ENCODE measurements at regions not wholly inside any gene's neighbourhood (a gene's known extent, or its start where the extent isn't known, plus 50 kb on each side); places are given as distances from the start of the nearest gene placed in this dataset.

DNA sequence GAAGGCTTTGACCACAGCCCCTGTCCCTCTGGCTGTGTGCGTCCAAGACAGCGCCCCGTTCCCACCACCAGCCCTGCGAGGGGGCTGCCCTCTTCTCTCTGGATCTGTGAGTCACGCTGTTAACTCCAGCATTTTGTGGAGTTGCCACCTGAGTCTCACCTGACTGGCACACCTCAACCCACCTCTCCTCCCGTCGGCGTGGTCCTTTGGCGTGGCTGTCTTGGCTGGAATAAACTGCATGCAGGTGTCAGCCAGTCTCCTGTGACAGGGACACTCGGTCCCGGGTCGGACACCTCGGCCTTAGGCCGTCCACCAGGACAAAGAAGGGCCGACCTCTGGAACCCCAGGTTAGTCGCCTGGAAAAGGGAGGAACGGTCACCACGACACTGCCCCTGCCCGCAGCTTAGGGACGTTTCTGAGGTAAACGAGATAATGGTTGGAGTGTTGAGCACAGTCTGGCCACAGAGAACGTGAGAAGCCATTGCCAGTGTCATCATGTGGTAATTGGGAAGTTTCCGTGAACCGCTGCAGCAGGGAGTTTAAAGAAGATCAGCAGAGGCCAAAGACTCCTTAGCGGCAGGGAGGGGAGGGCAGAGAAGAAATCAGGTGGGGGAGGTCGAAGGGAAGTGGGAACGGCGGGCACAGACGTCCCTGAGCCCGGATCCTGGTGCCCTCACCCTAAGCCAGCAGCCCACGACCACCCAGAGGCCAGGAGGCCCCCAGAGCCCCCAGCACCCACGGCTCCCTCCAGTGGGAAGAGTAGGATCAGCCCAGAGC is 73.6 kb upstream of the FAM20C start:
- Histone ChIP-seq H3K36me3 (ENCODE audit: control insufficient read depth, insufficient read depth, low read length) (no peaks in the 10 kb centered on the region), H3K4me3 (ENCODE audit: low read depth, low read length) (no peak overlapping the region), H3K27me3 (ENCODE audit: control insufficient read depth, insufficient read depth, low read length) (no peaks in the 10 kb centered on the region)
- no peak for DNase-seq (ENCODE audit: low read depth)
- TF ChIP-seq, protein P1, sequence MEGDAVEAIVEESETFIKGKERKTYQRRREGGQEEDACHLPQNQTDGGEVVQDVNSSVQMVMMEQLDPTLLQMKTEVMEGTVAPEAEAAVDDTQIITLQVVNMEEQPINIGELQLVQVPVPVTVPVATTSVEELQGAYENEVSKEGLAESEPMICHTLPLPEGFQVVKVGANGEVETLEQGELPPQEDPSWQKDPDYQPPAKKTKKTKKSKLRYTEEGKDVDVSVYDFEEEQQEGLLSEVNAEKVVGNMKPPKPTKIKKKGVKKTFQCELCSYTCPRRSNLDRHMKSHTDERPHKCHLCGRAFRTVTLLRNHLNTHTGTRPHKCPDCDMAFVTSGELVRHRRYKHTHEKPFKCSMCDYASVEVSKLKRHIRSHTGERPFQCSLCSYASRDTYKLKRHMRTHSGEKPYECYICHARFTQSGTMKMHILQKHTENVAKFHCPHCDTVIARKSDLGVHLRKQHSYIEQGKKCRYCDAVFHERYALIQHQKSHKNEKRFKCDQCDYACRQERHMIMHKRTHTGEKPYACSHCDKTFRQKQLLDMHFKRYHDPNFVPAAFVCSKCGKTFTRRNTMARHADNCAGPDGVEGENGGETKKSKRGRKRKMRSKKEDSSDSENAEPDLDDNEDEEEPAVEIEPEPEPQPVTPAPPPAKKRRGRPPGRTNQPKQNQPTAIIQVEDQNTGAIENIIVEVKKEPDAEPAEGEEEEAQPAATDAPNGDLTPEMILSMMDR (IDR thresholded peaks at IDR 0.05; ENCODE audit: insufficient read depth, low read length, poor library complexity, severe bottlenecking) = peak; percentile 2

GRCh38 chr7:119392-120163 is 72.8 kb upstream of the FAM20C start:
- Histone ChIP-seq H3K4me3 (ENCODE audit: low read depth, low read length) (no peak overlapping the region), H3K27me3 (ENCODE audit: control insufficient read depth, insufficient read depth, low read length) (no peaks in the 10 kb centered on the region), H3K36me3 (ENCODE audit: control insufficient read depth, insufficient read depth, low read length) (no peaks in the 10 kb centered on the region)
- DNase-seq (ENCODE audit: low read depth) = no peak
- TF ChIP-seq, protein P1 (IDR thresholded peaks at IDR 0.05; ENCODE audit: insufficient read depth, low read length, poor library complexity, severe bottlenecking) = no peak

DNA sequence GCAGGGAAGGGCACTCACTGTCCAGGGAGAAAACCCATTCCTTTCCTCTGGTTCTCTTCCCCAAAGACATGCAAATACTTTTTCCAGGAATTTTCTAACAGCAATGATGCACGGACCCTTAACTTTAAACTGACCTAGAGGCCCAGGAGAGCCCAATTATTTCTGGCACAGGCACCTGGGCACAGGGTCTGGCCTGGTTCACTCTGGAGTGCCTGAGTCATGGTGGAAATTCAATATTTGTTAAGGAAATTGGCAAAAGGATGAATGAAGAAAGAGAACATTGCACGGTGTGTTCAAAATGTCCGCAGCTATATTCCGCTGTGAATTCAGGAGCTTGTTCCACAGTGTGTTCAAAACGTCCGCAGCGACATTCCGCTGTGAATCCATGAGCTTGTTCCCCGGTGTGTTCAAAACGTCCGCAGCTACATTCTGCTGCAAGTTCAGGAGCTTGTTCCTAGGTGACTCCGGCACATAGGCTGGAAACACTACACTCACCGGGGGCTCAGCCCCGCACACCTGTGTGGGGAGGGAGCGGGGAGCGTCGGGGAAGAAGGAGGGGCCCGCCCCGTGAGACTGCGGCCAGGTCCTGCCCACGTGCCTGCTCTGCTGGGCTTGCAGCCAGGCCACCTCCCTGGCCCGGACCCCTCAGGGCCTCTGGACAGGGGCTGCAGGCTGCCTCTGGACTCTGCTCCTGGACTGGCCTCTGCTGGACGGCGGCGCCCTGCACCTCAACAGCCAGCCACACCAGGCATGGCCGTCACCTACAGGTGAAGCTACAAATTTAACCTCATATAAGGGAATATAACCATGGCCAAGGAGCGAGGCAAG is 72.0 kb upstream of the FAM20C start:
- TF ChIP-seq, protein P1 (IDR thresholded peaks at IDR 0.05; ENCODE audit: insufficient read depth, low read length, poor library complexity, severe bottlenecking) = no peak

DNA sequence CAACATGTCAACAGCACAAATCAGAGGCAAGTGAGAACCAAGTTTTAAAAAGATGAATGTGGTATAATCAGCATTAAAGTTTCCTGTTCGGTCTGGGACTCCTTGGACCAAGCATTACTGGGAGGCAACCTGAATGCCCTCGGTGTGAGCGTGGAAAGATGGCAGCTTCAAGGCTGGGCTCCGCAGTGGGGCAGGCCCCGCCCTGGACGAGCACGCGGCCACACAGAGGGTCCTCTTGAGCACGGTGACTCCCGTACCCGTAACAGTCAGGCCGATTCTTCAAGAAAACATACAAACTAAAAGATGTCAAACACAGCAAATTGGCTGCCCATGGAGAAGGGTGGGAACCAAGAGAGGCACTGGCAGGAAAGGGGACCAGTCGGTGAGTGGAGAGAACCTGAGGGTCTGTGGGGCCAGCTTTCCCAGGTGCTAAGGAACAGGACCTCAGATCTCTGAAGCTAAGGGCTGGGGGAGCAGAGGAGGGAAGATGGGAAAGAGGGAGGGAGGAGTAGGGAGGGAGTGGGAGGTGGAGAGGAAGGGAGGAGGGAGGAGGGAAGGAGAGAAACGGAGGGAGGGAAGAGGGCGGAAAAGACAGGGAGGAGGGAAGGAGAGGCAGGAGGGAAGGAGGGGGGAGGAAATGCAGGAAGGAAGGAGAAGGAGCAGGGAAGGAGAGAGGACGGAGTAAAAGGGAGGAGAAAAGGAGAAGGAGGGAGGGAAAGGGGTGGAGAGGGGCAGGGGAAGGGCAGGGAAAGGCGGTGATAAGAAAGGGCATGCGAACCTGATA is 71.2 kb upstream of the FAM20C start:
- no peaks in the 10 kb centered on the region for H3K27me3 ChIP-seq (ENCODE audit: control insufficient read depth, insufficient read depth, low read length)
- no peaks in the 10 kb centered on the region for H3K36me3 ChIP-seq (ENCODE audit: control insufficient read depth, insufficient read depth, low read length)
- H3K4me3 ChIP-seq (ENCODE audit: low read depth, low read length) = no peak overlapping the region
- TF ChIP-seq, protein P1 (IDR thresholded peaks at IDR 0.05; ENCODE audit: insufficient read depth, low read length, poor library complexity, severe bottlenecking) = no peak
- no peak for DNase-seq (ENCODE audit: low read depth)

More for the DNA sequence above, 72.0 kb upstream of the FAM20C start:
- Histone ChIP-seq H3K36me3 (ENCODE audit: control insufficient read depth, insufficient read depth, low read length) (no peaks in the 10 kb centered on the region), H3K4me3 (ENCODE audit: low read depth, low read length) (no peak overlapping the region), H3K27me3 (ENCODE audit: control insufficient read depth, insufficient read depth, low read length) (no peaks in the 10 kb centered on the region)
- DNase-seq (ENCODE audit: low read depth) = no peak

- Histone ChIP-seq H3K36me3 (ENCODE audit: control insufficient read depth, insufficient read depth, low read length) (no peaks in the 10 kb centered on the region), H3K27me3 (ENCODE audit: control insufficient read depth, insufficient read depth, low read length) (no peaks in the 10 kb centered on the region)
- TF ChIP-seq, protein P1 (IDR thresholded peaks at IDR 0.05; ENCODE audit: insufficient read depth, low read length, poor library complexity, severe bottlenecking) = no peak
Observed at GRCh38 chr7:123237-123636, 69.1 kb upstream of the FAM20C start.

More at GRCh38 chr7:123237-123636, 69.1 kb upstream of the FAM20C start:
- no peak for DNase-seq (ENCODE audit: low read depth)
- no peak overlapping the region for H3K4me3 ChIP-seq (ENCODE audit: low read depth, low read length)

Data from kidney epithelial cell (primary cell).